ENCODE measurements at regions not wholly inside any gene's neighbourhood (a gene's known extent, or its start where the extent isn't known, plus 50 kb on each side); places are given as distances from the start of the nearest gene placed in this dataset.

- FAIRE-seq: no peak
Observed at GRCh38 chr3:72354486-72354885, 493.8 kb downstream of the SHQ1 start.

GRCh38 chr3:72353236-72354128, 494.8 kb downstream of the SHQ1 start:
- FAIRE-seq: no peak

- no peak for FAIRE-seq
Observed at GRCh38 chr3:72352176-72352575, 496.1 kb downstream of the SHQ1 start.

- FAIRE-seq: no peak
Observed at GRCh38 chr3:72351536-72351935, 496.7 kb downstream of the SHQ1 start.

- FAIRE-seq: no peak
Observed at GRCh38 chr3:72350761-72351505, 497.3 kb downstream of the SHQ1 start.

GRCh38 chr3:72348357-72348756, 499.9 kb downstream of the SHQ1 start:
- no peak for FAIRE-seq

DNA sequence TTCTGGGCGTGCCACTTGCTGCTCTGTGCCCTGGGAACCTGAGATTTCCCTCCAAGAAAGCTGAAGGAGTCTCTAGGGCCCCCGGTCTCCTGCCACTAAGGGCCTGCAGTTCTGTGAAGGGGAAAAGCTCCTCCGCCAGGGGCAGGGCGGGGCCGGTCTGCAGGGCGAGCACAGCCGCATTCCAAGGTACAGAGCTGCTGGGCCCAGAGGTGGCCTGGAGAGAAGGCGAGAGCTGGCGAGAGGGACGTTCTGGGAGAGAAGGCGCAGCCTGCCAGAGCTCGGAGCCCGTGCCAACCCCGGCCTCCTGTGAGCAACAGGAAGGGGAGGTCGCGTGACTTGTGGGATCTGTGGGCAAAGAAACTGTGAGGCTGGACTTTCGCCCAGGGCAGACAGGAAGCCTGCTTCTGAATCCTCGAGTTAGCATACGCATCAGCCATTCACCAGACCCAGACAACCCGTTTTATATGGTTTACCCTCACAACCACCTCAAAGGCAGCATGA, 500.4 kb downstream of the SHQ1 start:
- FAIRE-seq: no peak

- FAIRE-seq: no peak
Observed at GRCh38 chr3:72346526-72346926, 501.7 kb downstream of the SHQ1 start.

- no peak for FAIRE-seq
Observed at GRCh38 chr3:72345980-72346379, 502.3 kb downstream of the SHQ1 start.

DNA sequence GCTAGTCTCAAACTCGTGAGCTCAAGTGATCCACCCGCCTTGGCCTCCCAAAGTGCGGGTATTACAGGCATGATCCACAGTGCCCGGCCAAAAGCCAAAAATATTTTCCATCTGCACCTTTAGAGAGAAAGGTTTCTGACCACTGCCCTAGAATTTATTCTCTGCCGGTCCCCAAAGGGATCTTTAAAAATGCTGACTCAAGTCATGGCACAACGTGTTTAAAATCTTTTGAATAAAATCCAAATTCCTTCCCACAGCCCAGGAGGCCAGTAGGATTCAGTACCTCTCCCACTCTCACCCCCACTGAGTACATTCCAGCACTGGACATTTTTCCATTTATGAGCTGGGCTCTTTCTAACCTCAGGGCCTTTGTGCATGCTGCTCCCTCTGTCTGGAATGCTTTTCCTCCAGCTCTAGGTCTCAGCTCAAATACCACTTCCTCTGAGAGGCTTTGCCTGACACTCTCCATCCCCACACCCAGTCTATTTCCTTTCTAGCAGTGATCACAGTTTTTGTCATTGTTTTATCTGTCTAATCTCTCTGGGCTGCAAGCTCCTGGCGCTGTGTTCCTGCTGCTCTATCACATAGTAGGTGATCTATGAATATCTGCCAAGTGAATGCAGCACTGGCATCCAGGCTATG, 502.9 kb downstream of the SHQ1 start:
- FAIRE-seq: no peak

- no peak for FAIRE-seq
Observed at GRCh38 chr3:72344647-72345046, 503.6 kb downstream of the SHQ1 start.

DNA sequence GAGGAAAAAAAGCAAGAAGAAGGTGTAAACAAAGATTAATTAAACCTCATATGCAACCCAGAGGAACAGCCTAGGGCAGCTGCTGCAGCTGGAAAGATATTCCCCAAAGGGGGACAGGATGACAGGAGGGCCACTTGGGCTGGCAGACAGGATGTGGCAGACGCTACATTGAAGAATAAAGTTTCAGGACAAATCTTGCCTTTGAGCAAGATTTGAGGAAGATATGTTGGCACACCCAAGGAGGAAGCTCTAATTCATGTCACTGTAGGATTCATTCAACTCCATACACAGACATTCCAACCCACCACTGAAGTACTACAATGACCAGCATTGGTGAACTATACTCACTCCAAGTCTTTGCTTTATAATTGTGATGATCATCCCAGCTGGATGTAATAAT, 504.0 kb downstream of the SHQ1 start:
- no peak for FAIRE-seq

DNA sequence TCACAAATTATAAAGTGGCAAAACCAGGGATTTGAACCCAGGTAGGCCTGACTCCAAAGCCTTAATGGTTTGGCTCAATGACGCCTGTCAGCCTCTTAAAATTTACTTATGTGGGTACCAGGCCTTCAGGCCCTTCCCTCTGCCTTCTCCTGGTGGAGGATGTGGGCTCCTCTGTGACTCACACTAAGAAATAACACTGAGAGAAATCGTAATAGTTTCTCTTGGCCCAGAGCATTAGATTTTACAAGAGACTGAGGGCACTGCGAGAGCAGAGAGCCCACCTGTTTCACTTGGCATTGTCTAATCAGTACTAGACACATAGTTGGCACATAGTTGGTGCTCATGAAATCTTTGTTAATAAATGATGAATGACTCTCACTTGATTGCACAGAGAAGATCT, 505.2 kb downstream of the SHQ1 start:
- FAIRE-seq: no peak

GRCh38 chr3:72342450-72342849, 505.8 kb downstream of the SHQ1 start:
- no peak for FAIRE-seq

DNA sequence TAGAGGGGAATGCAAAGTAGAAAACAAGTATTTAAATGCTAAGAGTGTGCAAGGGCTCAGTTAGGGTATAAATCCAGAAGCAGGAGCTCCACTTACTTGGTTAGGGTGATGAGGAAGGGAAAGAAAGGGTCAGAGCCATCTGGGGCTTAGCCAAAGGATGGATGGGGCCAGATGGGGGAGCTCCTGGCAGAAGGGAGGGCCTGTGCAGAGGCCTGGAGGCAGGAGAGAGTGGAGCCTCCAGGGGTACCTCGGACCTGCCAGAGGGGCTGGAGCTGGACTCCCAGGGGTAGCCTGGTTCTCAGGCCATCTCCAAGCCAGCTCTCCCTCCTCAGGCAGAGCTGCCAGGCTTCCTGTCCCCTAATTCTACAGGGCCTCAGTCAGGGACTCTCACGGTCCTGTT, 506.3 kb downstream of the SHQ1 start:
- no peak for FAIRE-seq

DNA sequence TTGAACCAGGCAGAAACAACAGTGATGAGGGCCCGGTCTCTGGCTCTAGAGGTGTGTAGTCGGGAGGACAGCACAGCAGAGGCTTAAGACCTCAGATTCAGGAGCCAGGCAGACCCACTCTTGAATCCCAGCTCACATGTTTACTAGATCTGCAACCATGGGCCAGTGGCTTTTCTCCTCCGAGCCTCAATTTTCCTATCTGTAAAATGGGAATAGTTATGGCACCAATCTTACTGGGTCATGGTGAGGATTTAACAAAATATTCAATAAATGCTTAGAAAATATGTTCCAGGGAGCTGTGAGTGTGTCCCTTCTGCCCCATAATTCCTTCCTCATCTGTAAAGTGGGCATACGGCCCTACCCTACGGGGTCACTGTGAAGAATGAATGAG, 506.9 kb downstream of the SHQ1 start:
- FAIRE-seq: no peak

DNA sequence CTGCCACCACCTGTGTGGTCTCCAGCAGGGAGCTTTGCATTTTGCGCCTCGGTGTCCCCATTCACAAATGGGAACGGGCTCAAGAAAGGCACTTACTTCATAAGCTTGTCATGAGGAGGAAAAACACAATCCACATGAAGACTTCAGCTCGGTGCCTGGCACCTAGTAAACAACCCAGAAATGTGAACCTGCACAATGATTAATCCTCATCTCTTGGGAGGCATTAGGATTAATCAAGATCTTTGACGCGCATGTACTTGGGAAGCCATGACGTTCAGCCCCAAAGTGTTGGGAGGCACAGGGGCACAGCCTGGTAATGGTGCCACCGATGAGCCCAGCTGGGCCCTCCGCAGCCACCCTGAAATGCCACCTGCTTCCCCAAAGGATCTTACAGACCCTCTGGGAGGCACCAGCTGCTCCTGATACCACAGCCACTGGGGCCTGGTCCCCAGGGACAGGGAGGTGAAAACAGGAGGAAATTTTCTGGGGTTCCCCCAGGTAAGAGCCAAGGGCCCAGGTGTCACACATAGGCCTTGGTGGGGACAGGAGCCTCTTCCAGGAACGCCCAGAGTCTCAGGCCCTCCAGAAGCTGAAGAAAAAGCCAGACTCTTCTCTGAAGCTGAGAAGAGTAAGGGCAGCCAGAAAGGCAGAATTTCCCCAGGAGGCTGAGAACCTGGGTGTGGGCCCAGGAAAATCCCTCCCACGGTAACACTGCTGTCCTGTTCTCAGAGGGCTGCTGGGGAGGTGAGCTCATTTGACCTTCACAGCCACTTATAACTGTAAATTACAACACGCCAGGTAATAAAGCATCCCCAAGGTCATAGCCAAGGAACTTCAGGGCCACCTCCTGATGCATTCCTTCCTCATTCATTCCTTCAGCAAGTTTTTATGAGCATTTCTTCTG, 507.5 kb downstream of the SHQ1 start:
- FAIRE-seq: no peak

DNA sequence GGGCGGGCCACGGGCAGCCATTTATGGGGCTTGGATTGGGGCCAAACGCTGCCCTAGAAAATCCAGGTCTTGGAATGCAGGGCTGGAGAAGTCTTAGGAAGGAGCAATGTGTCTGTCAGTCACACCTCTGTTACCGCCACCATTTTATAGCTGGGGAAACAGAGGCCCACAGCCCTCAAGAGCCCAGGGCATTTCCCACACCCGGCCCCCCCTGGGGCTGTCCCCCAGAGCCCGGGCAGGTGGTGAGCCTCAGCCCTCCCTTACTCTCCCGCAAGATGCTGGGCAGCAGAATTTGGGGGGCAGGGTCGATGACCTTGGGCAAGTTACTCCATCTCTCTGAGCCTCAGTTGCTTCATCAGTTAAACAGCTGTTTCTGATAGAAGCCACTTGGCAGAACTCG, 508.2 kb downstream of the SHQ1 start:
- FAIRE-seq: no peak

- no peak for FAIRE-seq
Observed at GRCh38 chr3:72339670-72340030, 508.6 kb downstream of the SHQ1 start.

DNA sequence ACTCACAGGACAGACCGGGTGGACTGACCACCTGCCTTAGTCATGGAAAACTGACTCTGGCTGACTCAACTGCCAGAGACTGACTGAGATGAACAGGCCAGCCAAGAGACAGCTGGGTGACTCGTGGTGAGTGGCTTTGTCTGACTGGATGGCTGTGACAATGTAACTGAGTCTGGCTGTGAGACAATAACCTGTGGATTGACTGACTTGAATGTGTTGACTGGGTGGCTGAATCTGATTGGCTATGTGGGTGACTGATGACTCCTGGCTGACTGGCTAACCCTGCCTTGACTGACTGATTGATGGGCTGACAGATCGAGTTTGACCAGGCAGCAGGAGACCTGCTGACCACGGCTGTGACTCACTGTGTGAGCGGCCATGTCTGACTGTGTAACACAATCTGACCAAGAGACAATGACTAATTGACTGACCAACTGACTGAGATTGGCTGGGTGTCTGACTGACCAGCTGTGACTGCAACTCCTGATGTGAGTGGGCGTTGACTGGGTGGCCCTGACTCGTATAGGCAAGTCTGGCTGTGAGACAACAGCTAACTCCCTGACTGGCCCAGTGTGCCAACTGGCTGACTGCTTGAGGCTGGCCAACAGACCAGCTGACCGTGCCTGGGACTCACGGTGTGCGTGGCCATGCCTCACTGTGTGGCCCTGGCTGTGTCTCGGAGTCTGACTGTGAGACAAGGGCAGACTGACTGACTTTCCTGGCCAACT, 509.1 kb downstream of the SHQ1 start:
- no peak for FAIRE-seq

DNA sequence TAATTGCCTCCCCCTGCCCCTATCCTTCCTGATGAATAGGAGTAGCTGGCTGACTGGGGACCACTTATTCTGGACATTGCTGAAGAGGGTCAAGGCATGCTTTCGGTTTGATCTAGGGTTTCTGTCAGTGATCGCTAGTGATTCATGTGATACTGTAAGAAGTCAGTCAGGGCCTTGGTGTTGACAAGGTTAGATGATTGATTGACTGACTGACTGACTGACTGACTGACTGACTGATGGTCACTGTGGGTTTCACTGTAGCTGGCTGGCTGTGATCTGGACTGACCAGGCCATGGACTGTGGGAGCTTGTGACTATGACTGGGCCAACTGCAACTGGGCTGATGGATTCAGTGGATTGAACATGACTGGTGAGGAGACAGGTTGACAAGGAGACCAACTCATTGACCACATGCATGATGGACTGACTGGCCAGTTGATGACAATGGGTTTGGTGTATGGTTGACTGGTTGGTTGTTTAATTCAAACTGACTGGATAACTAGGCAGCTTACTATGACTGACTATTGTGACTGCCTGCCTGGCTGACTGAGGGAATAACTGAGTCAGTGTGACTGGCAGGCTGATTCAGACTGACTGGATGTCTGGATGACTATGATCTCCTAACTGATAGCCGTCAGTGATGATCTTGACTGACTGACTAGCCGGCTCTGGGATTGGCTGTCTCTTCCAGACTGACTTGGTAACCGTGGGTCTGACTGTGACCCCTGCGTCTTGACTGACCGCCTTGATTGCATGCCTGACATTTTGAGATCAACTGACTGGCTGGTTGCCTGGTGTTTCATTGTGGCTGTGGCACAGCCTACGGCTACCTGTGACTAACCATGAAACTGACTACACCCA, 509.9 kb downstream of the SHQ1 start:
- no peak for FAIRE-seq
